PC-3 (cell line): ENCODE measurements at regions not wholly inside any gene's neighbourhood (a gene's known extent, or its start where the extent isn't known, plus 50 kb on each side); places are given as distances from the start of the nearest gene placed in this dataset.

Source experiments
- CTCF ChIP-seq: fragments of 300-600 bp; sonication (generic); conservative IDR thresholded peaks from 2 replicates; pipeline ENCODE4 v1.5.1; 2017; ENCODE audit warnings: antibody characterized with exemption, low read depth, mild to moderate bottlenecking, low read length
- EZH2phosphoT487 ChIP-seq: fragments of 300-600 bp; sonication (generic); IDR thresholded peaks from 2 replicates; pipeline ENCODE4 v1.6.1; 2018; ENCODE audit warnings: mild to moderate bottlenecking, antibody characterized with exemption, low read length, borderline replicate concordance

- TF ChIP-seq CTCF (no peak), EZH2phosphoT487 (no peak)
These were observed 287.8 kb upstream of the CHRM3 start for GRCh38 chr1:239098400-239099037.
